HT-29 (cell line): ENCODE measurements at regions not wholly inside any gene's neighbourhood (a gene's known extent, or its start where the extent isn't known, plus 50 kb on each side); places are given as distances from the start of the nearest gene placed in this dataset.

Experiments
- DNase-seq: peaks from one replicate; pipeline ENCODE4 v3.0.0-alpha.2; 2015; ENCODE audit warnings: low spot score

DNA sequence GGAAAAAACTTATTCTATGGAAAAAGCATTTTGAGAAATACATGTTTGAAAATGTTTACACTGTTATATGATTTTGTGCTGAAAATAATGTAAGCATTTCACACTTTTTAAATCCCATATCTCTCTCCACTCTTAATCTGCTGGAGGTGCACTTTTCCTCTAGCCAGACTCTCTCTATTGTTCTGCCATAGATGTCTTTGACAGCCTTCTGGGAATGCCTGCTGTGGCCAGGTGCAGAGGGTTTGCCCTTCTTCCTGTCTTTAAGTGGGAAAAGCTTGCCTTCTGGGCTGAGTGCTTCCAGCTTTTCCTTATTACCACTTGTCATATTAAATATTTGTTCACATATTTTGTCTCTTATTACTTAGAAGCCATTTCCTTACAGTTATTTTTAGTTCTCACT lies 60.1 kb upstream of the PPM1H start:
- no peak for DNase-seq

DNA sequence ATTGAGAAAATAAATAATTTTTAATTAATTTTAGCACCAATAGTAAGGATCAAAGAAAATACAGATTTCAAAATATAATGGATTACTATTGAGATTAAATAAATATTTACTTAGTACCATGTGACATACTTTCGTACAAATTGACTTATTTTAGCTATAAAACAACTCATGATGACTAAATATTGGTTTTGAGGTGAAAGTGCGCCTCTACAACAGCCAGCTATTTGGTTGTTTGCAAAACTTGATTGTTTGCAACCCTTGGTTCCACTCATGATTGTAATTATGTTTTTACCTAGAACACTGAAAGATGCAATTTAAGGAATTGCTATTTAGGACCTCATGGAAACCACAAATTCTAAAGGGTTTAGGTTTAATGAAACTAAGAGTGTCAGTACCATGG lies 51.9 kb upstream of the PPM1H start:
- DNase-seq = no peak
